ENCODE measurements at regions not wholly inside any gene's neighbourhood (a gene's known extent, or its start where the extent isn't known, plus 50 kb on each side); places are given as distances from the start of the nearest gene placed in this dataset.

DNA sequence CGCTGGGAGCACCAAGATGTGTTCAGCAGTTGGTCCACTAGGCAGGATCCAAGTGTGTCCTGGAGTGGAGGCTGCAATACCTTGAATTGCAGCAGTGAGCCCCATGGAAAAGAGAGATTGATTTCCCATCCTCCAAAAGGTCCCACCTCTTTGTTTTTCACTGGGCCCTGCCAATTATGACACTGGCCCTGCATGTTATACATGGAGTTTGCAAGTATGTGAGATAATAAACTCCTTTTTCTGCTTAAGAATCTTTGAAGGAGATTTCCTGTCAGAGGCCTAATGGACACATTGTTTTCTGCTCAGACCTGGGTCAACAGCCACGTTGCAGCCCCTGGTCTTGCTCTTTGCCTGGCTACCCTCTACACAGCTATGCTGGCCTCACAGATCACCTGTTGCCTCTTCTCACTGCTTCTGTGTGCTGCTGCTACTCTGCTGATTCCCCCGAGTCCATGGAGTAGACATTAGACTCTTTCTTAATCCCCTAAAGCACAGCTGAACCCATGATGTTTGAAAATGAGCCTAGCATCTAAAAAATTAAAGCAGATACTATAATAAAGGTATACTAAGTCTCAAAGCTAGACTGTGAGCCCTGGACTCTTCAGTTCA is 341.9 kb upstream of the CDH11 start:
- TF ChIP-seq CTCF (IDR thresholded peaks at IDR 0.05; ENCODE audit: poor library complexity): no peak
- no peak for TF ChIP-seq EZH2 (IDR thresholded peaks at IDR 0.05; ENCODE audit: borderline replicate concordance)
